Brain microvascular endothelial cell (primary cell): ENCODE measurements at regions not wholly inside any gene's neighbourhood (a gene's known extent, or its start where the extent isn't known, plus 50 kb on each side); places are given as distances from the start of the nearest gene placed in this dataset.
"Not testable (repeated sequence)": the region's sequence is repeated elsewhere in the genome, so short reads cannot be mapped to it uniquely, and the experiment has no call there.

Experiments
- DNase-seq: peaks from one replicate; pipeline ENCODE4 v3.0.0-alpha.2; 2020
- H3K27ac ChIP-seq: fragments of 250-450 bp; sonication (Bioruptor Pico); 2 replicates; pipeline ENCODE4 v1.5.1; 2020; ENCODE audit warnings: mild to moderate bottlenecking, moderate library complexity
- H3K27me3 ChIP-seq: fragments of 250-450 bp; sonication (Bioruptor Pico); replicated peaks from 2 replicates; pipeline ENCODE4 v1.5.1; 2020; ENCODE audit warnings: mild to moderate bottlenecking
- H3K36me3 ChIP-seq: fragments of 250-450 bp; sonication (Bioruptor Pico); replicated peaks from 2 replicates; pipeline ENCODE4 v1.5.1; 2020; ENCODE audit warnings: mild to moderate bottlenecking
- H3K4me3 ChIP-seq: 2 replicates; pipeline ENCODE4 v1.5.1; 2011; ENCODE audit warnings: low read depth, mild to moderate bottlenecking, control low read depth, low read length, moderate library complexity
- in situ Hi-C: cut with HindIII; loops from 2 replicates; pipeline ENCODE4 v1.10.0; 2017; ENCODE audit warnings: low sequenced_read_pairs, low pct_ligation_motif_present
- TF ChIP-seq, protein P1 (sequence below): IDR thresholded peaks from 2 replicates; pipeline ENCODE4 v1.5.1; 2011; ENCODE audit warnings: low read depth, mild to moderate bottlenecking, moderate library complexity, low read length, control low read depth, inconsistent platforms; ENCODE audit errors: missing control alignments

DNA sequence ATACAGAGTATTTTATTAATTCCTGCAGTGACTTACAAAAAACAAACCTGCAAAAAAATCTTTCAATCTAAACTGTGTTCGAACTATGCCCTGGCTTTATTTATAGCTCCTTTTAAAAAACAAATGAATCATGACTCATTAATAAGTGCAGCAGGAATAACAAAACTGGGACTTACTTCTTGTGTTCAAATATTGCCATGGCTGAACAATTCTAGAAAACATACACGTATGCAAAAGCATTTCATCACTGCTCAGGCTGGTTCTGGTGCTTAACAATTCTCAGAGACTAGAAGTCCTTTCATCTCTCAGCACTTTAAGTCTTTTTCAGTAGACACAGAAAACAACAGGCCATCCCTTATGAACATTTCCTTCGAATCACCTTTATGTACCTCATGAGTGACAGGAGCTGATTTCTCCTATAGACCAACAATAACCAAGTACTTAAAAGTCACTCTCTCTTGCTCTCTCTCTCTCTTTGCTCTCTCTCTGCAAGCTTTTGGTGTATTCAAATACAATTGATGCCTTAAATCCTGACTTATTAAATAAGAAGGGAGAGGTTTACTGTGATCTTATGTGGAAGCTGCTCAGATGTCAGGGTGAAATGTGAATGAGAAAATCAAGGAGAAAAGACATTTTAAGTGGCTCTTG, 268.8 kb downstream of the TTC8 start:
- no peak overlapping the region for H3K27ac ChIP-seq
- H3K4me3 ChIP-seq: no peak overlapping the region
- in situ Hi-C loops: no loop called here
- DNase-seq: no peak
- no peaks in the 10 kb centered on the region for H3K36me3 ChIP-seq
- no peaks in the 10 kb centered on the region for H3K27me3 ChIP-seq
- TF ChIP-seq, protein P1, sequence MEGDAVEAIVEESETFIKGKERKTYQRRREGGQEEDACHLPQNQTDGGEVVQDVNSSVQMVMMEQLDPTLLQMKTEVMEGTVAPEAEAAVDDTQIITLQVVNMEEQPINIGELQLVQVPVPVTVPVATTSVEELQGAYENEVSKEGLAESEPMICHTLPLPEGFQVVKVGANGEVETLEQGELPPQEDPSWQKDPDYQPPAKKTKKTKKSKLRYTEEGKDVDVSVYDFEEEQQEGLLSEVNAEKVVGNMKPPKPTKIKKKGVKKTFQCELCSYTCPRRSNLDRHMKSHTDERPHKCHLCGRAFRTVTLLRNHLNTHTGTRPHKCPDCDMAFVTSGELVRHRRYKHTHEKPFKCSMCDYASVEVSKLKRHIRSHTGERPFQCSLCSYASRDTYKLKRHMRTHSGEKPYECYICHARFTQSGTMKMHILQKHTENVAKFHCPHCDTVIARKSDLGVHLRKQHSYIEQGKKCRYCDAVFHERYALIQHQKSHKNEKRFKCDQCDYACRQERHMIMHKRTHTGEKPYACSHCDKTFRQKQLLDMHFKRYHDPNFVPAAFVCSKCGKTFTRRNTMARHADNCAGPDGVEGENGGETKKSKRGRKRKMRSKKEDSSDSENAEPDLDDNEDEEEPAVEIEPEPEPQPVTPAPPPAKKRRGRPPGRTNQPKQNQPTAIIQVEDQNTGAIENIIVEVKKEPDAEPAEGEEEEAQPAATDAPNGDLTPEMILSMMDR: no peak

DNA sequence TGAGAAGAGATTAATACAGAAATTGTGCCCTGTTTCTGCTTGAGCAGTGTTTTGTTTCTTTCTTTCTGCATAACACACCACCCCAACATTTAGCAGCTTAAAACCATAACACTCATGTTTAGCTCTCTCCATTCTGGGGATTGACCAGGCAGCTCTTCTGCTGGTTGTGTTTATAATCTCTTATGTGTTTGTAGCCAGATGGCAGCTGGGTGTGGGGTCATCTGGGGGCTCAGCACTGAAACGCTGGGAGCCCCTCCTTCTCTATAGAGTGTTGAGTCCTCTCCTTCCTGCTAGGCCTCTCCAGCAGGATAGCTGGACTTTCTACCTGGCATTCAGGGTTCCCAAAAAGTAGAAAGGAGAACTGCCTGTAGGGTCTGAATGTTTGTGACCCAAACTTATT, 270.6 kb downstream of the TTC8 start:
- DNase-seq: no peak
- Histone ChIP-seq H3K27ac (no peak overlapping the region), H3K36me3 (no peaks in the 10 kb centered on the region), H3K27me3 (no peaks in the 10 kb centered on the region), H3K4me3 (no peak overlapping the region)
- TF ChIP-seq, protein P1: no peak
- in situ Hi-C loops: no loop called here

DNA sequence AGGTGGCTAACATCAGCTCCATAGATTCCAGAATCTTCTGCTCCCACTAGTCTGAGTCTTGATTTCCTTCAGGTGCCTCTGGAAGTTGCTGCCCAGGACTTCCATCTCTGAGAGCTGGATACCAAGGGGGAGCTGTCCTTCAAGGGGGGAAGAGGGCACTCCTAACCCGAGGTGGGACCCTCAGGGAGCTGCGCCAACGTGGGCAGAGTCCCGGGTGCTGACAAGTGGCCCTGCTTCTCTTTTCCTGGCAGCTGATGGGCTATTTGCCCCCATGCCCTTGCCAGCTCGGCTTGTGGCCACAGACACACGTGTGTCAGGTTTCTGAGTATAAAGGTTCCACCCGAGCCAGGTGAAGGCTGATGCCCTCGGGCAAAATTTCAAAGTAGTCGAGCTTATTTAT, 272.5 kb downstream of the TTC8 start:
- H3K27me3 ChIP-seq: no peaks in the 10 kb centered on the region
- in situ Hi-C loops: no loop called here
- TF ChIP-seq, protein P1: no peak
- DNase-seq: no peak
- no peak overlapping the region for H3K27ac ChIP-seq
- no peak overlapping the region for H3K4me3 ChIP-seq
- no peaks in the 10 kb centered on the region for H3K36me3 ChIP-seq

DNA sequence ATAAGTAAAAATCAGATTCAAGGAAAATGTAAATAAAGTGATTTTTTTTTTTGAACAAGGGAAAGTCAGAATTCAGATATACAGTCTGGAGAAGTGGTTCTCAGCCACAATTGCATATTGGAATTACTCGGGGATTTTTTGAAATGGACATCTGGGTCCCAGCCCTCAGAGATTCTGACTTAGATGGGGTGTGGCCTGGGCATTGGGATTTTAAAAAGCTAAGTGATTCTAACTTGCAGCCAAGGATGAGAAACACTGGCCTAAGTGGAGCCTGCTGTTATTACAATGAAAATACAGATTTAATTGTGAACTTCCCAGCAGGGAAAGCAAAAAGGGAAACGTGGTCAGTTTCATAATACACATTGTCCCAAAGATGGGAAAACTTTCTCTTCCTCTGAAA, 273.8 kb downstream of the TTC8 start:
- TF ChIP-seq, protein P1: no peak
- H3K27ac ChIP-seq: no peak overlapping the region
- no peak for DNase-seq
- H3K4me3 ChIP-seq: no peak overlapping the region
- H3K36me3 ChIP-seq: no peaks in the 10 kb centered on the region
- in situ Hi-C loops: no loop called here
- H3K27me3 ChIP-seq: no peaks in the 10 kb centered on the region

DNA sequence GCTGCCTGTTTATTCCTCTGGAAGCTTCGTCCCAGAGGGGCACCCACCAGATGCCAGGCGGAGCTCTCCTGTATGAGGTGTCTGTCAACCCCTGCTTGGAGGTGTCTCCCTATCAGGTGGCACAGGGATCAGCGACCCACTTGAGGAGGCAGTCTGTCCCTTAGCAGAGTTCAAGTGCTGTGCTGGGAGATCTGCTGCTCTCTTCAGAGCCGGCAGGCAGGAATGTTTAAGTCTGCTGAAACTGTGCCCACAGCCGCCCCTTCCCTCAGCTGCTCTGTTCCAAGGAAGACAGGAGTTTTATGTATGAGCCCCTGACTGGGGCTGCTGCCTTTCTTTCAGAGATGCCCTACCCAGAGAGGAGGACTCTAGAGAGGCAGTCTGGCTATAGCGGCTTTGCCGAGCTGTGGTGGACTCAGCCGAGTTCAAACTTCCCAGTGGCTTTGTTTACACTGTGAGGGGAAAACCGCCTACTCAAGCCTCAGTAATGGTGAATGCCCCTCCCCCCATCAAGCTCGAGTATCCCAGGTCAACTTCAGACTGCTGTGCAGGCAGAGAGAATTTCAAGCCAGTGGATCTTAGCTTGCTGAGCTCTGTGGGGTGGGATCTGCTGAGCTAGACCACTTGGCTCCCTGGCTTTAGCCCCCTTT, 279.8 kb downstream of the TTC8 start:
- H3K27ac ChIP-seq, H3K4me3 ChIP-seq, H3K27me3 ChIP-seq, DNase-seq, H3K36me3 ChIP-seq, in situ Hi-C loops: not testable (repeated sequence)

DNA sequence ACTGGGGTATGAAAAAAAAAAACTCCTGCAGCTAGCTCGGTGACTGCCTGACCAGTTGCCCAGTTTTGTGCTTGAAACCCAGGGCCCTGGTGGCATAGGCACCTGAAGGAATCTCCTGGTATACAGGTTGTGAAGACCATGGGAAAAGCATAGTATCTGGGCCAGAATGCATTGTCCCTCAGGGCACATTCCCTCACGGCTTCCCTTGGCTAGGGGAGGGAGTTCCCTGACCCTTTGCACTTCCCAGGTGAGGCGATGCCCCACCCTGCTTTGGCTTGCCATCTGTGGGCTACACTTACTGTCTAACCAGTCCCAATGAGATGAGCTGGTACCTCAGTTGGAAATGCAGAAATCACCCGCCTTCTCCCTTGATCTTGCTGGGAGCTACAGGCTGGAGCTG, 280.4 kb downstream of the TTC8 start:
- H3K27ac ChIP-seq, H3K27me3 ChIP-seq, H3K36me3 ChIP-seq, DNase-seq, in situ Hi-C loops, H3K4me3 ChIP-seq: not testable (repeated sequence)
